Neural progenitor cell (in vitro differentiated cells): ENCODE measurements at regions not wholly inside any gene's neighbourhood (a gene's known extent, or its start where the extent isn't known, plus 50 kb on each side); places are given as distances from the start of the nearest gene placed in this dataset.

ENCODE experiments used
- DNase-seq: peaks from one replicate; pipeline ENCODE4 v3.0.0-alpha.2; 2016; ENCODE audit warnings: low spot score
- H2AFZ ChIP-seq: fragments of 200-600 bp; sonication (generic); replicated peaks from 2 replicates; pipeline ENCODE4 v1.6.1; 2016; ENCODE audit warnings: antibody characterized with exemption
- H3F3A ChIP-seq: fragments of 200-600 bp; sonication (generic); 2 replicates; pipeline ENCODE4 v1.6.1; 2016; ENCODE audit warnings: antibody characterized with exemption, low read depth
- H3K27ac ChIP-seq: fragments of 200-600 bp; sonication (generic); 2 replicates; pipeline ENCODE4 v1.5.1; 2016; ENCODE audit warnings: mild to moderate bottlenecking
- H3K27me3 ChIP-seq: fragments of 200-600 bp; sonication (generic); 2 replicates; pipeline ENCODE4 v1.6.1; 2016; ENCODE audit warnings: mild to moderate bottlenecking, moderate library complexity
- H3K36me3 ChIP-seq: fragments of 200-600 bp; sonication (generic); 2 replicates; pipeline ENCODE4 v1.5.1; 2016
- H3K4me1 ChIP-seq: fragments of 200-600 bp; sonication (generic); 2 replicates; pipeline ENCODE4 v1.6.1; 2016; ENCODE audit warnings: mixed run types
- H3K4me2 ChIP-seq: fragments of 200-600 bp; sonication (generic); 2 replicates; pipeline ENCODE4 v1.6.1; 2016
- H3K4me3 ChIP-seq: fragments of 200-600 bp; sonication (generic); 2 replicates; pipeline ENCODE4 v1.5.1; 2016
- H3K79me2 ChIP-seq: fragments of 200-600 bp; sonication (generic); 2 replicates; pipeline ENCODE4 v1.6.1; 2016; ENCODE audit warnings: low read depth
- H3K9ac ChIP-seq: fragments of 200-600 bp; sonication (generic); 2 replicates; pipeline ENCODE4 v1.6.1; 2016
- H3K9me3 ChIP-seq: fragments of 200-600 bp; sonication (generic); 2 replicates; pipeline ENCODE4 v1.5.1; 2016; ENCODE audit warnings: low read depth
- H4K20me1 ChIP-seq: fragments of 200-600 bp; sonication (generic); 2 replicates; pipeline ENCODE4 v1.6.1; 2016; ENCODE audit warnings: low read depth
- H3K27ac Mint-ChIP-seq: 3 replicates; pipeline ENCODE4 v1.8.0; 2021; ENCODE audit warnings: mixed read lengths
- H3K27me3 Mint-ChIP-seq: 2 replicates; pipeline ENCODE4 v1.8.0; 2022; ENCODE audit warnings: low read depth, mild to moderate bottlenecking, inconsistent platforms, moderate library complexity, mixed read lengths; ENCODE audit not compliant: insufficient read depth
- H3K36me3 Mint-ChIP-seq: 3 replicates; pipeline ENCODE4 v1.8.0; 2021; ENCODE audit warnings: mixed read lengths
- H3K4me1 Mint-ChIP-seq: 3 replicates; pipeline ENCODE4 v1.8.0; 2021; ENCODE audit warnings: mixed read lengths
- H3K4me3 Mint-ChIP-seq: 3 replicates; pipeline ENCODE4 v1.8.0; 2021; ENCODE audit warnings: mild to moderate bottlenecking, moderate library complexity, mixed read lengths
- H3K9me3 Mint-ChIP-seq: 3 replicates; pipeline ENCODE4 v1.8.0; 2020; ENCODE audit warnings: mixed read lengths
- EZH2 ChIP-seq: fragments of 200-600 bp; sonication (generic); IDR thresholded peaks from 2 replicates; pipeline ENCODE4 v1.6.1; 2017; ENCODE audit warnings: antibody characterized with exemption, mild to moderate bottlenecking, moderate library complexity
- EZH2phosphoT487 ChIP-seq: fragments of 200-600 bp; sonication (generic); IDR thresholded peaks from 2 replicates; pipeline ENCODE4 v1.6.1; 2017; ENCODE audit warnings: antibody characterized with exemption
- TF ChIP-seq, protein P1 (sequence below): fragments of 200-600 bp; sonication (generic); IDR thresholded peaks from 2 replicates; pipeline ENCODE4 v1.5.1; 2017; ENCODE audit warnings: antibody characterized with exemption, mild to moderate bottlenecking

DNA sequence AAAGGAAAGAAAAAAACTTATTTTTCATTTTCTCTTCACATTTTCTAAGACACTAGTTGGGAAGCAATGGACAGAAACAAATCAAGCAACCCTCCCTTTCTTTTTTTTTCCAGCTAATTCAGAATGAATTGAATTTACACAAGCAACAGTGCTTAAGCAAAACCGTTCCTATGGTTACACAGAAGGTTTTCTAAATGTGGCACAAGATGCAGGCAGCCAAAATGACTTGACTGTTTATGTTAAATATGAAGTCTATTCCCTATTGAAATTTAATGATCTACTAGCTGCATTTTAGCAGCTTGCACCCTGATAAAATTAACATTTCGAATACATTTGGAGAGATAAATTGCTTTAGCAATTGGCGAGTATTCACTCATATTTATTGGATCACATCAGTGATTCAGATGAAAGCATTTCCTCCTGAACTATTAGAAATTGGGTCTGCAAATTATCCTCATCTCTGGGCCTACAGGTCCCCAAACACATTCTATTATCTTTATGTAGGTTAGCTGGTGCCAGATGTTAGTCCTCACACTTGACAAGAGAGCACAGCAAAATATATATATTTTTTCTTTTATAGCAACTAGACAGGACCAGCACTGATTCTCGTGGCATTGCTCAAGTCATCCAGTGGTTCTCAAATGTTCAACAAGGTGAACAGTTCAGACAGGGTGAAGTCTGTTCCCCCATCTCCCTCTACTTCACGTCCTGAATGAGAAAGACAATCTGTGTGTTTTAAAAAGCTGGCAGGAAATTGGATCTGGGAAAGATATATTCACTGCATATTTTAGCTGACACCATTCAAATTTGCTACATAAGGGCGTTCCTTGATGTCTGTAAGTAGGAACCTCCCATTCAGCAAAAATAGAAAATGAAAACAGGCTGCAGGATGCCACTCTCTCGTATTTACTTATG lies 463.6 kb upstream of the KCNMB2 start:
- Mint-ChIP-seq H3K36me3 (no peaks in the 10 kb centered on the region), H3K4me1 (peaks cover 27% of the 10 kb centered on the region), H3K9me3 (peaks cover 2% of the 10 kb centered on the region), H3K27me3 (peaks cover 6% of the 10 kb centered on the region), H3K4me3 (no peak overlapping the region), H3K27ac (peak overlapping the region; percentile 18)
- TF ChIP-seq, protein P1, sequence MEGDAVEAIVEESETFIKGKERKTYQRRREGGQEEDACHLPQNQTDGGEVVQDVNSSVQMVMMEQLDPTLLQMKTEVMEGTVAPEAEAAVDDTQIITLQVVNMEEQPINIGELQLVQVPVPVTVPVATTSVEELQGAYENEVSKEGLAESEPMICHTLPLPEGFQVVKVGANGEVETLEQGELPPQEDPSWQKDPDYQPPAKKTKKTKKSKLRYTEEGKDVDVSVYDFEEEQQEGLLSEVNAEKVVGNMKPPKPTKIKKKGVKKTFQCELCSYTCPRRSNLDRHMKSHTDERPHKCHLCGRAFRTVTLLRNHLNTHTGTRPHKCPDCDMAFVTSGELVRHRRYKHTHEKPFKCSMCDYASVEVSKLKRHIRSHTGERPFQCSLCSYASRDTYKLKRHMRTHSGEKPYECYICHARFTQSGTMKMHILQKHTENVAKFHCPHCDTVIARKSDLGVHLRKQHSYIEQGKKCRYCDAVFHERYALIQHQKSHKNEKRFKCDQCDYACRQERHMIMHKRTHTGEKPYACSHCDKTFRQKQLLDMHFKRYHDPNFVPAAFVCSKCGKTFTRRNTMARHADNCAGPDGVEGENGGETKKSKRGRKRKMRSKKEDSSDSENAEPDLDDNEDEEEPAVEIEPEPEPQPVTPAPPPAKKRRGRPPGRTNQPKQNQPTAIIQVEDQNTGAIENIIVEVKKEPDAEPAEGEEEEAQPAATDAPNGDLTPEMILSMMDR: no peak
- no peak for TF ChIP-seq EZH2
- no peaks in the 10 kb centered on the region for H4K20me1 ChIP-seq
- no peaks in the 10 kb centered on the region for H3F3A ChIP-seq
- no peaks in the 10 kb centered on the region for H3K9me3 ChIP-seq
- no peak for DNase-seq
- H3K79me2 ChIP-seq: no peaks in the 10 kb centered on the region
- H3K36me3 ChIP-seq: no peaks in the 10 kb centered on the region
- H3K4me1 ChIP-seq: peaks cover 5% of the 10 kb centered on the region
- H3K27me3 ChIP-seq: no peaks in the 10 kb centered on the region
- H3K4me3 ChIP-seq: no peak overlapping the region
- no peak overlapping the region for H3K27ac ChIP-seq
- no peak overlapping the region for H3K4me2 ChIP-seq
- no peak overlapping the region for H3K9ac ChIP-seq
- peak overlapping the region; percentile 18 for H2AFZ ChIP-seq

GRCh38 chr3:178073366-178073765 lies 462.9 kb upstream of the KCNMB2 start:
- Histone ChIP-seq H3K9ac (no peak overlapping the region), H3K79me2 (no peaks in the 10 kb centered on the region), H3K27ac (no peak overlapping the region), H2AFZ (no peak overlapping the region), H3K27me3 (no peaks in the 10 kb centered on the region), H3K36me3 (no peaks in the 10 kb centered on the region), H3K9me3 (no peaks in the 10 kb centered on the region), H3K4me2 (no peak overlapping the region), H3K4me1 (peaks cover 5% of the 10 kb centered on the region), H3K4me3 (no peak overlapping the region), H3F3A (no peaks in the 10 kb centered on the region), H4K20me1 (no peaks in the 10 kb centered on the region)
- no peak for DNase-seq
- H3K36me3 Mint-ChIP-seq: no peaks in the 10 kb centered on the region
- peaks cover 6% of the 10 kb centered on the region for H3K27me3 Mint-ChIP-seq
- no peak overlapping the region for H3K4me3 Mint-ChIP-seq
- peaks cover 2% of the 10 kb centered on the region for H3K9me3 Mint-ChIP-seq
- H3K27ac Mint-ChIP-seq: no peak overlapping the region
- H3K4me1 Mint-ChIP-seq: peaks cover 27% of the 10 kb centered on the region
- no peak for TF ChIP-seq EZH2
- TF ChIP-seq, protein P1: no peak
- no peak for TF ChIP-seq EZH2phosphoT487

GRCh38 chr3:178075344-178075743 lies 460.9 kb upstream of the KCNMB2 start:
- no peak overlapping the region for H2AFZ ChIP-seq
- H3K79me2 ChIP-seq: no peaks in the 10 kb centered on the region
- no peak overlapping the region for H3K9ac ChIP-seq
- DNase-seq: no peak
- H3K27me3 Mint-ChIP-seq: peaks cover 2% of the 10 kb centered on the region
- H3K4me3 ChIP-seq: no peak overlapping the region
- H3F3A ChIP-seq: no peaks in the 10 kb centered on the region
- no peak overlapping the region for H3K27ac ChIP-seq
- H3K4me1 ChIP-seq: peaks cover 5% of the 10 kb centered on the region
- H3K36me3 Mint-ChIP-seq: no peaks in the 10 kb centered on the region
- no peaks in the 10 kb centered on the region for H3K27me3 ChIP-seq
- H3K4me2 ChIP-seq: no peak overlapping the region
- H3K36me3 ChIP-seq: no peaks in the 10 kb centered on the region
- no peaks in the 10 kb centered on the region for H3K9me3 ChIP-seq
- H3K4me3 Mint-ChIP-seq: no peak overlapping the region
- H4K20me1 ChIP-seq: no peaks in the 10 kb centered on the region
- peaks cover 34% of the 10 kb centered on the region for H3K4me1 Mint-ChIP-seq
- TF ChIP-seq EZH2 (no peak), EZH2phosphoT487 (no peak)
- TF ChIP-seq, protein P1: no peak
- H3K27ac Mint-ChIP-seq: no peak overlapping the region
- H3K9me3 Mint-ChIP-seq: peaks cover 2% of the 10 kb centered on the region
